Lower leg skin (tissue), 3 donors: ENCODE measurements at regions not wholly inside any gene's neighbourhood (a gene's known extent, or its start where the extent isn't known, plus 50 kb on each side); places are given as distances from the start of the nearest gene placed in this dataset.

ENCODE experiments used
- POLR2A ChIP-seq, 2 donors: fragments of 450-650 bp; IDR thresholded peaks; one replicate each; pipeline ENCODE4 v1.6.1; 2016 to 2017; ENCODE audit warnings: antibody characterized with exemption in 2 of 2, mild to moderate bottlenecking in 1 of 2, moderate library complexity in 1 of 2
- TF ChIP-seq, protein P1 (sequence below), 3 donors: fragments of 450-650 bp; IDR thresholded peaks; one replicate each; pipeline ENCODE4 v1.5.1; 2016; ENCODE audit warnings: antibody characterized with exemption in 3 of 3, mild to moderate bottlenecking in 3 of 3, moderate library complexity in 2 of 3

- no peak for TF ChIP-seq POLR2A (IDR thresholded peaks at IDR 0.05)
- TF ChIP-seq, protein P1, sequence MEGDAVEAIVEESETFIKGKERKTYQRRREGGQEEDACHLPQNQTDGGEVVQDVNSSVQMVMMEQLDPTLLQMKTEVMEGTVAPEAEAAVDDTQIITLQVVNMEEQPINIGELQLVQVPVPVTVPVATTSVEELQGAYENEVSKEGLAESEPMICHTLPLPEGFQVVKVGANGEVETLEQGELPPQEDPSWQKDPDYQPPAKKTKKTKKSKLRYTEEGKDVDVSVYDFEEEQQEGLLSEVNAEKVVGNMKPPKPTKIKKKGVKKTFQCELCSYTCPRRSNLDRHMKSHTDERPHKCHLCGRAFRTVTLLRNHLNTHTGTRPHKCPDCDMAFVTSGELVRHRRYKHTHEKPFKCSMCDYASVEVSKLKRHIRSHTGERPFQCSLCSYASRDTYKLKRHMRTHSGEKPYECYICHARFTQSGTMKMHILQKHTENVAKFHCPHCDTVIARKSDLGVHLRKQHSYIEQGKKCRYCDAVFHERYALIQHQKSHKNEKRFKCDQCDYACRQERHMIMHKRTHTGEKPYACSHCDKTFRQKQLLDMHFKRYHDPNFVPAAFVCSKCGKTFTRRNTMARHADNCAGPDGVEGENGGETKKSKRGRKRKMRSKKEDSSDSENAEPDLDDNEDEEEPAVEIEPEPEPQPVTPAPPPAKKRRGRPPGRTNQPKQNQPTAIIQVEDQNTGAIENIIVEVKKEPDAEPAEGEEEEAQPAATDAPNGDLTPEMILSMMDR (IDR thresholded peaks at IDR 0.05) = no peak
These were observed 311.5 kb upstream of the MGAT5 start for GRCh38 chr2:133942398-133942797.
